IPS-NIHi7 (cell line): ENCODE measurements at regions not wholly inside any gene's neighbourhood (a gene's known extent, or its start where the extent isn't known, plus 50 kb on each side); places are given as distances from the start of the nearest gene placed in this dataset.
A peak's percentile ranks its signal among the peaks of the same experiment; 100 is the strongest.

Experiments used
- DNase-seq: peaks from one replicate; pipeline ENCODE4 v3.0.0; 2012; ENCODE audit warnings: mixed read lengths; ENCODE audit errors: extremely low spot score

DNA sequence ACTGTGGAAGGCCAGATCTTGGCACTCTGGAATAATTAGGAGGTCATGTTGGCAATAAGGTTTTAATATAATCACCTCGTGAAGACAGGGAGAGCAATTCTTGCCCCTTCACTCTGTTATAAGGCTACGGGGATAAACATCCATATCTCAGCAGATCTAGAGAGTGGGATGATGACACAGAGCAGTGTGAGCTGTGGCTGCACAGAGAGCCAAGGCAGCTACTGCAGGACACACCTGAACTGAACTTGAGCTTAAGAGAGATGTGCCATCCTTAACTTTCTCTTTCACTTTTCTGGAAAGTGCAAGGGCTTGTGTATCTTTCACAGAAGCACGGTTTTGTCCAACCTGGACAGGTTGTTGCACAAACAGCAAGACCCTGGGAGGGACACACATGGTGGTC is 174.7 kb downstream of the GATA3 start:
- no peak for DNase-seq

DNA sequence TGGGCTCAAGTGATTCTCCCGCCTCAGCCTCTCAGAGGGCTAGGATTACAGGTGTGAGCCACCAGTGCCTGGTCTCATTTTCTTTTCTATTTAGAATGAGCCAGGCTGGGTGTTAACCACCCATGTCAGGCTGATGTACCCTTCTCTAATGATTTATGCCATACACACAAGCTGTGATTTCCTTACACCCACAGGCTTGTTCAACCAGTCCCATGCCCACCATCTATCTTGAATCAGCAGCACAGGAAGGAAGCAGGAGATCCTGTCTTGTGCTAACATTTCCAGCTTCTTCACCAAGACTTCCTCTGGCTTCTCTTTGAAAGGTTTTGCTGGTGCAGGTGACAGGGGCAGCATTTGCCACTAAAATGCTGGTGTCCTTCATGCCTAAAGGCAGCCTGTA is 176.4 kb downstream of the GATA3 start:
- DNase-seq, result no peak

DNA sequence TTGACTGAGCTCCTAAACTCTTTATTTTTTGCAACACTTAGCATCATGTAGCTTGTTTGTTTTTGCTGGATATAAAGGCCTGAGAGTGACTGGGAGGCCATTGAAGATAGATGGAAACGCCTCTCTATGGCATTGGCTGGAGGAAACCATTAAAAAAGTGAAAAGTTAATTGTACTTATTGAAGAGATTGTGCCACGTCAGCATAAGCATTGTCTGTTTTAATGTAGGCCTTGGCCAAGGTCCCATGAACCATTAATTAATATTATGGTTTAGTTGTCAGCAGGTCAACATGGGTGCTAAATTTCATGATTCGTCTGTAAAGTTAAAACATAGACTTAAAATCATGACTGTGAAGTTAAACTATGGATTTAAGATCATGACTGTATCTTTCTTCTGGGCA is 178.6 kb downstream of the GATA3 start:
- DNase-seq, result no peak

DNA sequence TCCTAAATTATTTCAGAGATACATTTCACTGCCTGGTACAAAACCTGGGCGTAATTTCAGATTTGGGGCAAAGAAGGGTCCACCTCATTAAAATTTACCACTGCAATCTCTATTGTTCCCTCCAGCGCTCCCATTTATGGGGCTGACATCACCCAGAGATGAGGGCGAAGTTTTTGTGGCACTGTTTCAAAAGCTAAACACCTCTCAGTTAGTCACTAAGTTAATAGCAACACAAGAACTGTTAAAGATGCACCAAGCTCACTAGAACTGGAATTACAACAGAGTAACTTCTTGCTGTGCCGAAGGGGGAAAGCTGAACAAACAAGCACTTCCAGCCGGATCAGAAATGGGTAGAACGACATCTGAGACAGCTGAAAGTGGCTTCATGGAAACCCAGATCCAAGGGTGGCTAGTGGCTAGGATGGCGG is 179.4 kb downstream of the GATA3 start:
- DNase-seq, result no peak

DNA sequence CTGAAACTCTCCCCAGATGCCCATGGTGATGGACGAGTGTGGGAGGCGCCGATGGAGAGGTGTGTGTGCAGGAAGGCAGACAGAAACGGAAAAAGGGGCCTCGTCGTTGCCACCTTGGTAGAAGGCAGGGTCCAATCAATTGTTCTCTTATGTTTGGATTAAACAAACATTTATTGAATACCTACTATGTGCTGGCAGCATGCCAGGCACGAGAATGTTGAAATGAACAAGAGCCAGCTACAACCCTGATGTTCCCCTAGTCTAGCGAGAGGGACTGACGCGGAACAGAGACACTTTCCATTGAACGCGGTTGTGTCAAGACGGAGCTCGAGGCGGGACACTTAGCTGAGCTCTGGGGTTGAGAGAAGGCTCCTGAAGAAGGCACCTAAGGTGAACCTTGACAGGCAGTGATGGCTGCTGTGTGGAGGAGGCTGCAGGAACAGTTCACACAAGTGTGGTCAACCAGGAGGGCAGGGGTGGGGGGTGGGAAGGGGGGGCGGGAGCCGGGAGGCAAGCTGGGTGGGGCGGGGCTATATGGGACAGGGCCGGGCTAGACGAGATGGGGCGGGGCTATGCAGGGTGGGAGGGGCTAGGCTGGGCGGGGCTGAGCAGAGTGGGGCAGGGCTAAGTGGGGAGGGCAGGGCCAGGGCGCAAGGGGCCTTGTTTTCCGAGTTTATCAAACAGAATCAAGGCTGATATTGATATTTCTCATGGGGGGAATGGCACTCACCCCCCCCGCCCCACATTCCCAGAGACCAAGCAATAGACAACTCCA is 181.0 kb downstream of the GATA3 start:
- DNase-seq, result peak; percentile 56

DNA sequence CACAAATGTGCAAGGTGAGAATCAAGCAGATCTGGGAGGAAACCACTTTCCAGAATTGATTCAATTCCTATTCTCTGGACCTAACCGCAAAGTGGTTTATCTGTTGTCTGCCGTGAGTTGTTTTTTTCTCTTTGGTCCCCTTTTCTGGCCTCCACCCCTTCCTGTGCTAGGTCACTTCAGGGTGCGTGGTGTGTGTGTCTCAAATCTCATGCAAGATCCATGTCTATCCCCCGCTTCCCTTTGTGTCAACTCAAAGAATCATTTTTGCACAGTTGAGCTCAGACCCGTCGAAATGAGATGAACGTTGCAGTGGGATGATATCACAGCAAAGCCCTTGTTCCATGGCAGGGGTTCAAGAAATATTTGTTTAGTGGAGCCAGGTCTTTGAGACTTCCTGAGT is 184.5 kb downstream of the GATA3 start:
- no peak for DNase-seq

DNA sequence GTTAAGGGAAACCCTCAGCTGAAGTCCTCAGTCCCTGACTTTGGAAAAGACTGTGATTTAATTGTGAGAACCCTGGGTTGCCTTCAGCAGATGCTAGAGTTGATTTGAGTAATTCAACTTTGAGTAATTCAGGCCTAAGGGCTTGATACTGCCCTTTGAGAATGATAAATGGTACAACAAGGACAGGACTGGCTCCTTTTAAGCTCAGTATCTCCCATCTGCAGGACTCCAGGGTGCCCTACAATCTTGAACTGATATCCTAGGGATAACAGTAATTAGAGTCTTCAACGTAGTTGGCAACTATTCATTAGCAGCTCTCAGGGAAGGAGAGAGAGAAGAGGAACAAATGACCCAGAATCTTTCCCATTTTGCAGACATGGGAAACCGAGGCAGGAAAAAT is 186.4 kb downstream of the GATA3 start:
- DNase-seq, result no peak

DNA sequence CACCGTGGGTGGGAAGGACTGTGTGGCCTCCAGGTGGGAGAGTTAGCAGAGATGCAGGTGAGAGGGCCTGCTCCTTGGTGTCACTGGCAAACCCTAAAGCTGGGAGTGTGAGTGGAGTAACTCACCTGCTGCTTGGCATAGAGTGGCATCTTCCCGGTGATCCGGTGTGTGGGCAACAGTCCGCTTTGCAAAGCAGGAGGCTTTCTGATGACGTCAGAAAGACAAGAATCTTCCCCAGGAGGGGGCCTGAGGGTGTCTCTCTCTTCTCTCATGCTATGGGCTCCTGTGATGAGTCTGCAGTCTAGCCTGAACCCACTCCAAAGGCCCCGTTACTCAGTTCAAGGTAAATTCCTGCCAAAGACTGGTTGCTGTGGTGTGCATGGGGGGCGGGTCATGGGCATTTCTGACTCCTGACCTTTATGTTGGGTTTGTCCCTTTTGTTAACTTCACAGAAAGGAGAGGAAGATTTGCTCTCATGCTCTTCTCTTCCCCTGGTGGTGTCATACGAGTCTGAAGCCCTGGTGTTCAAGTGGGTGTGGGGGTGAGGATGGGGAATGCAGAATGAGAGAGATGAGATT is 187.9 kb downstream of the GATA3 start:
- no peak for DNase-seq

DNA sequence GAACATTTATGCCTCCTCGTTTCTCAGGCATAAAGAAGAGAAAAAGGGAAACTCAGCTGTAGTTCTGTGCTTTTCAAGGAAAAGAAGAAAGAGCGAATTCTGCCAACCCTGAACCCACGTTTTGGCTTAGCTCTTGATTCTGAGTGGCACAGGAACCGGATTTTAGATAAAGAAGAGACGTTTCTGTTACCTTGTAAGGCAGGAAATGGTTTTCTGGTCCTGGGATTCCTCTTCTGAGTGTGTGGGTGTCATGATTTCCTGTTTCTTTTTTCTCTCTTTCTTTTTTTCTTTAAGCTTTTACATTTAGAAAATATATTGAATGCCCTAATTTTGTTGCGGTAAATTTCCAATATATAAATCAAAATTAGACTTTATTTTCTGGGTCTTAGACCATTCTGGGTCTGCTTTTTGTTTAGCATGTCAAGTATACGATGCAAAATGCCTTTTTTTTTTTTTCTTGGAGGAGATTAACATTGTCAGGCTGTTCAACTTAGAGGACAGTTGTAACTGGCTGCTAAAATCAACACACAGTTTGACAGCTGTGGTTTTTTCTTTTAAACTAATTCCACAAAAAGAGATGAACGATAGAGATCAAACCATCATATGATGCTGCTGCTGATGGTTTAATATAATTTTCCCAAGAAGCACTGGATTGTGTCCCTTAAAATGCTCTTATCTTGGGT is 190.8 kb downstream of the GATA3 start:
- no peak for DNase-seq

DNA sequence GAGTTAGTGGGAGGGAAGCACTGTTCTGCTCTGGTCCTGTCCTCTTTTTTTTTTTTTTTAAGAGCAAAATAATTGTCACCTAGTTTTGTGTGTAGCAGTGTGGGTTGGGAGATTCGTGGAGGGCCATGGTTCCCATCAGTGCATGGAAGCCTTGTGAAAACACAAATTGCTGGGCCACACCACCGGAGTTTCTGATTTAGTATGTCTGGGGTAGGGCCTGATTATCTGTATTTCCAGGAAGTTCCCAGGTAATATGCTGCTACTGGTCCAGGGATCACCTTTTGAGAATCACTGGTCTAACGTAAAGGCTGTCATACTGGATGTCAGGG is 191.3 kb downstream of the GATA3 start:
- no peak for DNase-seq

DNA sequence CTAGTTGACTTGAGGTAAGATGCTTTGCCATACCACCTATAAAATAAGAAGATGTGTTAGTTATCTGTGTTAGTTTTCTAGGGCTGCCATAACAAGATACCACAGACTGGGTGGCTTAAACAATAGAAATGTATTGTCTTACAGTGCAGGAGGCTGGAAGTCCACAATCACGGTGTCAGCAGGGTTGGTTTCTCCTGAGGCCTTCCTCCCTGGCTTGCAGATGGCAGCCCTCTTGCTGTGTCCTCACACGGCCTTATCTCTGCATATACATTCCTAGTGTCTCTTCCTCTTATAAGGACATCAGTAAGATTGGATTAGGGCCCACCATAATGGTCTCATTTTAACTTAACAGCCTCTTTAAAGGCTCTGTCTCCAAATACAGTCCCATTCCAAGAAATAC is 192.1 kb downstream of the GATA3 start:
- DNase-seq, result no peak

DNA sequence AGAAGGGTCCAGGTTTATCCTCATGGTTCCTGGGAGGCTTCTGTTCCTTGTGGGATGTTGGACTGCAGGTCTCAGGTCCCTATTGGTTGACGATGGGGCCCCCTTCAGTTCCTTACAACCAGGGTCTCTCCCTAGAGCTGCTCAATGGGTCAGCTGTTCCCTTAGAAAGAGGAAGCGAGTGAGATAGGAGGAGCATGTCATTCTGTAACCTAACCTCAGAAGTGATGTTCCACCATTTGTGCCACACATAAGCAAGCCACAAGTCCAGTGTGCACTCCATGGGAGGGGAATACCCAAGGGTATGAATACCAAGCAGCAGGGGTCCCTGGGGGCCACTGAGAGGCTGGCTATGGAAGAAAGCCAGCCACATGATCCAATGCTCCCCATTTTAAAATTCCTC is 192.7 kb downstream of the GATA3 start:
- no peak for DNase-seq

DNA sequence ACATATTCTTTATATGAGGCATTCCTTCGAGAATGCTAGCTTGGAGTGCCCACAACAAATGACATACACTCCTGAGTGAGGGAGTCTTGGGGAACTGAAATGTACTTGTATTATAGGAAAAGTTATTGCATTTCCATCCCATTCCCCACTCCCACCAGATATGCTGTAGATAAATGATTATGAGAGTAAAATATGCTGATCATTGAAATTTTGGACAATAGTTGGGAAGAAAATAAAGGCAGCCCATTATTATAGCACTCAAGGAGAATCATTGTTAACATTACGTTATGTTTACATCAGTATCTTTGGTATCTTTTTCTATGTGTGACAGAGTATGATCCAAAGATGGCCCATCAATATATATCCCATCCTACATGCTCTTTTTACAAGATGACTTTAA is 194.4 kb downstream of the GATA3 start:
- DNase-seq, result no peak

DNA sequence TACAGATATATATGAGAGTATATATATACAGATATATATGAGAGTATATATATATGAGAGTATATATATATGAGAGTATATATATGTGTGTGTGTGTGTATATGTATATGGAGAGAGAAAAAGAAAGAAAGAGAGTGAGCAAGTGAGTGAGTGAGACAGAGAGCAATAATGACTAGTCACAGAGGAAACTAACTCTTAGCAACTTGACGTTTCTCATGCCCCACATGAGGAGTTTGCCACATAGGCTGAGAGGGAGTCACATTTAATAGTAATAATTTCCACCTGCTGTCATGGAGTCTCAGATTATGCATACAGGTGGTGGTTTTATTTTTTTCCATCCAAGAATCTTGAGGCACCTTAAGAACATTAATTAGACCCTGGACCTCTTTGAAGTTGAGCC is 199.9 kb downstream of the GATA3 start:
- no peak for DNase-seq

DNA sequence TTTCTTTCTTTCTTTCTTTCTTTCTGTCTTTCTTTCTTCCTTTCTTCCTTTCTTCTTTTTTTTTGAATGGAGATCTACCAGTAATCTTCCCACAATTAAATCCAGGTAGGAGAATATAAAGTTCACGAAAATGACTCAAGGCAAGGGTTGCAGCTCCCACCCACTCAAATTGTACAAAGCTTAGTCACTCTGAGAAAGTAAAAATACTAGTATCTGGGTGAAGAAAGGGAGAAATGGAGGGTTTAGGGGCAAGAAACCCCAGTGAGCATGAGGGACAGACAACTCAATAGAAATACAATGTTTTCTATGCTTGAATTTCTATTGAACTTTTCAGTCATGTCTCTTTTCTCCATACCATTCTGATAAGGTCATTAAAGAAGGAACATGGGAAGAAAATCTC is 200.8 kb downstream of the GATA3 start:
- DNase-seq, result no peak

DNA sequence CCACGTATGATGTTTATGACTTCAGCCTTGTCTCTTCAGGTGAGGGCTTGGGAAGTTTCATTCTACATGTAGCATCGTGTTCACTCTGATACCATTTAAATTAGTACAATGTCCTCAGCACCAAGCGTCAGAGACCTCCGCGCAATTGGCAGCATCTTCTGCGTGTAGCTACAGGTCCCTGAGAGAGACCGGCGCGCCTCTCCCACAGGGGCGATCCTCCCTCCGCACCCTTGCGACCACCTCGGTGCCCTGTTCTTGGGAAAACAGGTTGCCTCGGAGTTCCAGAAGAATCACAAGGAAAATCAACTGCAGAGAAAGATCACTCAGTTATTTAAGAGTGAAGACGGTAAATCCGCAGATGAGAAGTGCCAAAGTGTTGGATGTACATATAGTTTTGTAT is 206.2 kb downstream of the GATA3 start:
- DNase-seq, result no peak

DNA sequence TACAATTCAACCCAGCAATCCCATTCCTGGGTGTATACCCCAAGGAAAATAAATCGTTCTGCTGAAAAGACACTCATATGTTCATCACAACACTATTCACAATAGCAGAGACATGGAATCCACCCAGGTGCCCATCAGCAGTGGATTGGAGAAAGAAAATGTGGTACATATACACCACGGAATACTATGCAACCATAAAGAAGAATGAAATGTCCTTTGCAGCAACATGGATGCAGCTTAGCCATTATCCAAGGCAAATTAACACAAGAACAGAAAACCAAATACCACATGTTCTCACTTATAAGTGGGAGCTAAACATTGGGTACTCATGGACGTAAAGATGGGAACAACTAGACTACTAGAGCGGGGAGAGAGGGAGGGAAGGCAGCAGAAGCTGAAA is 207.8 kb downstream of the GATA3 start:
- DNase-seq, result no peak

DNA sequence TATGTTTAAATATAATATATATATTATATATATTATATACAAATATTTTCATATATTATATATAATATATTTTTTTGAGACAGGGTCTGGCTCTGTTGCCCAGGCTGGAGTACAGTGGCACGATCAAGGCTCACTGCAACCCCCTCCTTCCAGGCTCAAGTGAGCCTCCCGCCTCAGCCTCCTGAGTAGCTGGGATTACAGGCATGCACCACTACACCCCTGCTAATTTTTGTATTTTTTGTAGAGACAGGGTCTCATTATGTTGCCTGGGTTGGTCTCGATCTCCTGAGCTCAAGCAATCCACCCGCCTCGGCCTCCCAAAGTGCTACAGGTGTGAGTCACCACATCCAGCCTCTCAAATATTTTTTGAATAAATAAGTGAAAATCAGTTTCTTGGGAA is 215.5 kb downstream of the GATA3 start:
- DNase-seq, result no peak

DNA sequence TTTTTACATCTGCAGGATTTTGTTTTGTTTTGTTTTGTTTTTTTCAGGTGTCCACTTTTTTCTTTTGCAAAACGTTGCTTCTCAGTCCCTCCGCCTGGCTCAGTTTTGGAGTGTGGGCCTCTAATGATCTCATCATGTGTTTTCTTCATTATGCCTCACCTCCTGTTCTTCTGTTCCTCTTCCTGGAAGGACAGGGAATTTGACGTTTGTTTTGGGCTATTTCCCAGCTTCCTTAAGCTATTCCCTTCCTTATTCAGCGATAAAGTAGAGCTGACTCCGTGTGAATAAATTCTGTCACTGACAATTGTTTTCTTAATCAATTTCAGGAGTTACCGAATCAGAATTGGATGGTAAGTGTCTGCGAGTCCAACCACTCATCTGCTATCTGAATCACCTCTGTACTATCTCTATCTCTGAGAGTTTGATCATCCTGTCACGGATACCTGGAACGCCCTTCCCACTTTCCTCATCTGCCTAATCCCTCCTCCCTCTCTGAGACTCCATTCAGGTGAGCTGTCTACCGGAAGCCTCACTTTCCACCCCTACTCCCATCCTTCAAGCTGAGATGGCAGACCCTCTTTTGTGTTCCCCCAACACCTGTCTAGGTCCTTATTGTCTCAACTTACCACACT is 218.4 kb downstream of the GATA3 start:
- DNase-seq, result no peak

DNA sequence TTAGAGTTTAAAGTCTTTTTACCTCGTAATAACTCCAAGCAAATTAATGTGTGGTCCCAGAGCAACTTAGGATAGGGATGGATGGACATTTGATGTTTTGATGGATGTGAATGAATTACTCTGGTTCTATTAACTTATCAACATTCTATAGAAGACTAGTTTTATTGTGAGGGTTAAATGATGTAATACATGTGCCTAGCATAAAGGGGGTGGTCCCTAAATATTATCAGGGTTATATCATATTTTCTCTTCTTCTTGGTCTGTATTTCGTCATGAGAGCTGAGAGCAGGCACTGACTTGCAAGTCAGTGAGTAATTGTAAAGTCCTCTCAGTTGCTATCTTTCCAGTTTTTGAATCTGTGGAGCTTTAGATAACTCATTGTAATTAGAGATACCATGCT is 219.3 kb downstream of the GATA3 start:
- DNase-seq, result no peak

DNA sequence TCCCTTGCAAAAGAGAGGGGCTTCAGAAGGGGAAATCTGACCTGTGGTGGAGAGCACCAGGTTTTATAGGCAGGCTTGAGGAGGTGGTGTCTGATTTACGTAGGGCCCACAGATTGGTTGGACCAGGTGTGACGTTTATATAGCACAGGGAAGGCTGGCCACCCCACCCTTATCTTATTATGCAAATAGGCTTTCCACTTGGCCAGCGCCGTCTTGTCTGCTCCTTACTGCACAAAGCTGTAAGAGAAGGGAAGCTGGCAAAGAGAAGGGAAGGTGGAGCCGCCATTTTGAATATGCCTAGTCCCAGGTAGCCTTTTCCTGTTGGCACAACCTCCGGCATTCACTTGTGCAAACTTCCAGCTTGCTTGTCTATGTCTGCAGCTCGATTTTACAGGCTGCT is 221.4 kb downstream of the GATA3 start:
- no peak for DNase-seq

DNA sequence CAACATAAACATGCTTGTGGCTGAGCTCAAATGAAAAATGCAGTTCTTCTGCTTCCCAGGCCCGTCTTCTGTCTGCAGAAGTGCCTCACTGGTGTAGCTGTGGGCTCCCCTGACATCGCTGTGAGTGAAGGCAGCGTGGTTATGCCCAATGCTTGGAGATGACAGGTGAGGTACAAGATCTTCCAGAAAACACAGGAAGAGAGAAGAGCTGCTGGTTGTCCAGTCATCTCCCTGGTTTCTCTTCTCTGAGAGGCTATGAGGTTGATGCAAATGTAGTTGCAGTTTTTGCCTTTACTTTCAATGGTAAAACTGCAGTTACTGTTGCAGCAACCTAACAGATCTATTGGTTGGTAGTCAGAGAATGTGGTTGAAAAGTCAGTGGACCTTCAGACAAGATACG is 223.6 kb downstream of the GATA3 start:
- DNase-seq, result no peak

DNA sequence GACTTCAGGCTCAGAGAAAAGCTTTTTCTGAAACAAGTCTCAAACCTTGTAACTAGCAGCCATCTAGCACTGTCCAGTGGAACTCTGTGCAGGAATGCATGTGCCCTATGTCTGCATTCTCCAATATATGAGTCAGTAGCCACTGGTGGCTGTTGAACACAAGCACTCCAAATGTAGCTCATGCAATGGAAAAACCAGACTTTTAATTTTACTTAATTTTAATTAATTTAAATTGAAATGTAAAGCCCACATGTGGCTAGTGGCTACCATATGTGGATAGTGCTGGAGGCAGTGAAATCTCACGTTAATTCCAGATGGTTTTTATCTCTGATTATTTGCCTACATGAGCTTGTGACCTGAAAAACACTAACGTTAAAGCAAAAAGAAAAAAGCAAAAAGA is 225.1 kb downstream of the GATA3 start:
- DNase-seq, result no peak
